ENCODE measurements at regions not wholly inside any gene's neighbourhood (a gene's known extent, or its start where the extent isn't known, plus 50 kb on each side); places are given as distances from the start of the nearest gene placed in this dataset.
"Not testable (repeated sequence)": the region's sequence is repeated elsewhere in the genome, so short reads cannot be mapped to it uniquely, and the experiment has no call there.

- intact Hi-C loops (cut with micrococcal nuclease) = not testable (repeated sequence)
Observed at GRCh38 chr1:223931476-223931875, 85.7 kb upstream of the TP53BP2 start.

GRCh38 chr1:223920805-223921204 lies 75.1 kb upstream of the TP53BP2 start:
- H3K36me3 Mint-ChIP-seq (ENCODE audit: insufficient read depth, unreplicated experiment); BruUV-seq (replicated peaks); H3K4me3 Mint-ChIP-seq (ENCODE audit: unreplicated experiment); intact Hi-C loops (cut with micrococcal nuclease); DNase-seq (ENCODE audit: unreplicated experiment); H3K27ac Mint-ChIP-seq (ENCODE audit: low read depth, unreplicated experiment); H3K27me3 Mint-ChIP-seq (ENCODE audit: insufficient read depth, unreplicated experiment); POLR2A ChIA-PET; H3K9me3 Mint-ChIP-seq (ENCODE audit: unreplicated experiment); CTCF ChIA-PET; H3K4me1 Mint-ChIP-seq (ENCODE audit: insufficient read depth, unreplicated experiment): not testable (repeated sequence)

More at GRCh38 chr1:223931476-223931875, 85.7 kb upstream of the TP53BP2 start:
- H3K27me3 Mint-ChIP-seq (ENCODE audit: insufficient read depth, unreplicated experiment); H3K4me1 Mint-ChIP-seq (ENCODE audit: insufficient read depth, unreplicated experiment); DNase-seq (ENCODE audit: unreplicated experiment); H3K27ac Mint-ChIP-seq (ENCODE audit: low read depth, unreplicated experiment); CTCF ChIA-PET; H3K9me3 Mint-ChIP-seq (ENCODE audit: unreplicated experiment); POLR2A ChIA-PET; H3K4me3 Mint-ChIP-seq (ENCODE audit: unreplicated experiment); H3K36me3 Mint-ChIP-seq (ENCODE audit: insufficient read depth, unreplicated experiment); BruUV-seq (replicated peaks): not testable (repeated sequence)

GRCh38 chr1:223915476-223915875 lies 69.7 kb upstream of the TP53BP2 start:
- H3K27me3 Mint-ChIP-seq (ENCODE audit: insufficient read depth, unreplicated experiment); H3K4me3 Mint-ChIP-seq (ENCODE audit: unreplicated experiment); H3K4me1 Mint-ChIP-seq (ENCODE audit: insufficient read depth, unreplicated experiment); POLR2A ChIA-PET; H3K9me3 Mint-ChIP-seq (ENCODE audit: unreplicated experiment); H3K36me3 Mint-ChIP-seq (ENCODE audit: insufficient read depth, unreplicated experiment); H3K27ac Mint-ChIP-seq (ENCODE audit: low read depth, unreplicated experiment); DNase-seq (ENCODE audit: unreplicated experiment); CTCF ChIA-PET; intact Hi-C loops (cut with micrococcal nuclease); BruUV-seq (replicated peaks): not testable (repeated sequence)

GRCh38 chr1:223913715-223914114 lies 68.0 kb upstream of the TP53BP2 start:
- H3K4me3 Mint-ChIP-seq (ENCODE audit: unreplicated experiment); DNase-seq (ENCODE audit: unreplicated experiment); H3K36me3 Mint-ChIP-seq (ENCODE audit: insufficient read depth, unreplicated experiment); BruUV-seq (replicated peaks); H3K4me1 Mint-ChIP-seq (ENCODE audit: insufficient read depth, unreplicated experiment); CTCF ChIA-PET; H3K9me3 Mint-ChIP-seq (ENCODE audit: unreplicated experiment); POLR2A ChIA-PET; H3K27me3 Mint-ChIP-seq (ENCODE audit: insufficient read depth, unreplicated experiment); H3K27ac Mint-ChIP-seq (ENCODE audit: low read depth, unreplicated experiment); intact Hi-C loops (cut with micrococcal nuclease): not testable (repeated sequence)

- not testable (repeated sequence) for H3K27ac Mint-ChIP-seq (ENCODE audit: low read depth, unreplicated experiment); H3K36me3 Mint-ChIP-seq (ENCODE audit: insufficient read depth, unreplicated experiment); DNase-seq (ENCODE audit: unreplicated experiment); BruUV-seq (replicated peaks); H3K27me3 Mint-ChIP-seq (ENCODE audit: insufficient read depth, unreplicated experiment); H3K9me3 Mint-ChIP-seq (ENCODE audit: unreplicated experiment); H3K4me3 Mint-ChIP-seq (ENCODE audit: unreplicated experiment)
- TF ChIP-seq CTCF (IDR thresholded peaks at IDR 0.05; ENCODE audit: unreplicated experiment) = peak; percentile 80
- CTCF ChIA-PET = interaction anchor here (1.1 to 1.6 kb wide), 6 partner anchors 20 to 212 kb away, joined by 3 to 8 read pairs (median 3); no protein-coding TSS in a partner anchor
- intact Hi-C loops (cut with micrococcal nuclease) = loop anchor here (5.0 kb wide), 1 partner anchor 96 kb away; no protein-coding TSS in a partner anchor
- POLR2A ChIA-PET = interaction anchor here (1.5 kb wide), 1 partner anchor 66 kb away, joined by 3 read pairs; no protein-coding TSS in a partner anchor
- H3K4me1 Mint-ChIP-seq (ENCODE audit: insufficient read depth, unreplicated experiment) = peaks cover 16% of the 10 kb centered on the region
Observed at GRCh38 chr1:223907943-223908587, 62.3 kb upstream of the TP53BP2 start.

- DNase-seq (ENCODE audit: unreplicated experiment); H3K36me3 Mint-ChIP-seq (ENCODE audit: insufficient read depth, unreplicated experiment); H3K27me3 Mint-ChIP-seq (ENCODE audit: insufficient read depth, unreplicated experiment); CTCF ChIA-PET; POLR2A ChIA-PET; intact Hi-C loops (cut with micrococcal nuclease); H3K4me3 Mint-ChIP-seq (ENCODE audit: unreplicated experiment); BruUV-seq (replicated peaks); H3K9me3 Mint-ChIP-seq (ENCODE audit: unreplicated experiment); H3K27ac Mint-ChIP-seq (ENCODE audit: low read depth, unreplicated experiment): not testable (repeated sequence)
- peaks cover 16% of the 10 kb centered on the region for H3K4me1 Mint-ChIP-seq (ENCODE audit: insufficient read depth, unreplicated experiment)
Observed at GRCh38 chr1:223903221-223903620, 57.5 kb upstream of the TP53BP2 start.

- CTCF ChIA-PET = interaction anchor here (0.7 kb wide), 1 partner anchor 12 kb away, joined by 3 read pairs; no protein-coding TSS in a partner anchor
- DNase-seq (ENCODE audit: unreplicated experiment) = peak; percentile 38
- H3K27me3 Mint-ChIP-seq (ENCODE audit: insufficient read depth, unreplicated experiment); intact Hi-C loops (cut with micrococcal nuclease); H3K4me3 Mint-ChIP-seq (ENCODE audit: unreplicated experiment); BruUV-seq (replicated peaks); H3K27ac Mint-ChIP-seq (ENCODE audit: low read depth, unreplicated experiment); H3K36me3 Mint-ChIP-seq (ENCODE audit: insufficient read depth, unreplicated experiment); H3K9me3 Mint-ChIP-seq (ENCODE audit: unreplicated experiment): not testable (repeated sequence)
- POLR2A ChIA-PET = interaction anchor here (0.7 to 1.0 kb wide), 2 partner anchors 53 to 55 kb away, joined by 3 to 5 read pairs; no protein-coding TSS in a partner anchor
- peaks cover 11% of the 10 kb centered on the region for H3K4me1 Mint-ChIP-seq (ENCODE audit: insufficient read depth, unreplicated experiment)
Observed at GRCh38 chr1:223899775-223900174, 54.0 kb upstream of the TP53BP2 start.

GRCh38 chr1:223897097-223897496 lies 51.4 kb upstream of the TP53BP2 start:
- H3K4me3 Mint-ChIP-seq (ENCODE audit: unreplicated experiment); H3K4me1 Mint-ChIP-seq (ENCODE audit: insufficient read depth, unreplicated experiment); H3K36me3 Mint-ChIP-seq (ENCODE audit: insufficient read depth, unreplicated experiment); intact Hi-C loops (cut with micrococcal nuclease); DNase-seq (ENCODE audit: unreplicated experiment); H3K27ac Mint-ChIP-seq (ENCODE audit: low read depth, unreplicated experiment); H3K9me3 Mint-ChIP-seq (ENCODE audit: unreplicated experiment); CTCF ChIA-PET; POLR2A ChIA-PET; H3K27me3 Mint-ChIP-seq (ENCODE audit: insufficient read depth, unreplicated experiment); BruUV-seq (replicated peaks): not testable (repeated sequence)

GRCh38 chr1:223895950-223896349 lies 50.2 kb upstream of the TP53BP2 start:
- H3K4me3 Mint-ChIP-seq (ENCODE audit: unreplicated experiment); H3K36me3 Mint-ChIP-seq (ENCODE audit: insufficient read depth, unreplicated experiment); H3K4me1 Mint-ChIP-seq (ENCODE audit: insufficient read depth, unreplicated experiment); H3K27ac Mint-ChIP-seq (ENCODE audit: low read depth, unreplicated experiment); BruUV-seq (replicated peaks); H3K9me3 Mint-ChIP-seq (ENCODE audit: unreplicated experiment); POLR2A ChIA-PET; H3K27me3 Mint-ChIP-seq (ENCODE audit: insufficient read depth, unreplicated experiment); intact Hi-C loops (cut with micrococcal nuclease); DNase-seq (ENCODE audit: unreplicated experiment); CTCF ChIA-PET: not testable (repeated sequence)

Measured in MCF 10A (cell line).